Islet of Langerhans (tissue), 1 donor: ENCODE measurements at regions not wholly inside any gene's neighbourhood (a gene's known extent, or its start where the extent isn't known, plus 50 kb on each side); places are given as distances from the start of the nearest gene placed in this dataset.

Experiments used
- FAIRE-seq: peaks from one replicate; lab custom pipeline; 2011; peaks lifted over from hg19 to GRCh38; lab: Jason Lieb, UNC

DNA sequence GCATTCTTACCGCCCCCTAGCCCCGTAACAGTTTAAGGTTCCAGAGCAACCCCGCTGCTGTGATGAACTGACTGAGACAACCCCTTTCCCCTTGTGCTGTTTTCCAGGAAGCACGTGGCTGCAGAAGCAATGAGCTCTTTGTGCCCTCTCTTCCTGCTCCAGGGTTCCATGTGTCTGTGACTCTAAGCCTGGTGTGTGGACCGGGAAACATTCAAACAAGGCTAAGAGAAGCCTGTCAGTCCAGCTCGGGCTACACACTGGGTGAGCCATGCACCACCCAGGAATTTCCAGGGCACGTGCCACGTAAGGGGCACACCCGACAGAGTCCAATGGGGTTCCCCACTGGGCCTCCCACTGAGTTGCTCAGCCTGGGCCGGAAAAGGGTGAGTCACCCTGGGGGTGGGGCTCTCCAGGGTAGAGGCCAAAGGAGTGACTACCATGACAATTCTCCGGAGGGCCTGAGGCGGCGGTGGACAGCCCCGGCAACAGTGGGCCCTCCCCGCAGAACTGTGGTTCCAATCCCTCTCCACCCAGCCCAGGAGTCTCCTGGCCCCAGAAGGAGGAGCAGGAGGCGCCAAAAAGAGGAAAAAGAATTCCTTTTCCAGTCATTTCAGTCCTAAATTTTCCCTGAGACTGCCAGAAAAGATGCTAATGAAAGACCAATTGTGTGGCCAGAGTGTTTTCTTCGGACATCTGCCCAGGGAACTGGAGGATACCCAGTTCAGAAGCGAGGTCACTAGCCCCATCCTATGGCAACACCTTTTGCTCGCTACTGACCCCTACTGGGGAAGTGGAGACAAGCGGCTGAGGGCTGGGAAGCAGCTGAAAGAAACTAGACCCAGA, 157.8 kb upstream of the SLC1A4 start:
- FAIRE-seq: no peak

DNA sequence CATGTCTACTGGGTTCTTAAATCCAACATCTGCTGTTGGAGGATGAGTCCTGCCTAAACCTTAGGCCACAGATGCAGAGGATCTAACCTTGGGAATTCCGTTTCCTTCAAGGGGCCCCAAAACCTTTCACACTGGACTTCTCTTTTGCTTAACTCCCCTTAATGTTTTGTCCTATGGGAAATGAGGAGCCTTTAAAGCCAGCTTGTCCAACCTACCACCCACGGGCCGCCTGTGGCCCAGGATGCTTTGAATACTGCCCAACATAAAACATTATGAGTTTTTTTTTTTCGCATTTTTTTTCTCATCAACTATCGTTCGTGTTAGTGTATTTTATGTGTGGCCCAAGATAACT, 157.2 kb upstream of the SLC1A4 start:
- FAIRE-seq: no peak

DNA sequence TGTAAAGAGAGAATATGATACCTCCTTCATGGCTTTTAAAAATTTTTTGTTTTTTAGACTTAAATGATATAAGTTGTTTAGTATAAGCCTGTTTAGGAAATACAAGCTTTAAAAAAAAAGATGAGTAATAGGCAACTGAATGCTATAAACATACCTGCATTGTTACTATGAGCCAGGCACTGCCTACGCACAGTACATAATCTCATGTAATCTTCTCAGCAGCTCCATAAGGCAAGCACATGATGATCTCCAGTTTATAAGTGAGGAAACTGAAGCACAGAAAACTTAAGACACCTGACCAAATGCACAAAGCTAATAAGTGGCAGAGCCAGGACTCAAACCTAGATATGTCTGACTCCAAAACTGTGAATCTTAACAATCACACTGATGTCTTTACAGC, 156.3 kb upstream of the SLC1A4 start:
- FAIRE-seq: no peak

DNA sequence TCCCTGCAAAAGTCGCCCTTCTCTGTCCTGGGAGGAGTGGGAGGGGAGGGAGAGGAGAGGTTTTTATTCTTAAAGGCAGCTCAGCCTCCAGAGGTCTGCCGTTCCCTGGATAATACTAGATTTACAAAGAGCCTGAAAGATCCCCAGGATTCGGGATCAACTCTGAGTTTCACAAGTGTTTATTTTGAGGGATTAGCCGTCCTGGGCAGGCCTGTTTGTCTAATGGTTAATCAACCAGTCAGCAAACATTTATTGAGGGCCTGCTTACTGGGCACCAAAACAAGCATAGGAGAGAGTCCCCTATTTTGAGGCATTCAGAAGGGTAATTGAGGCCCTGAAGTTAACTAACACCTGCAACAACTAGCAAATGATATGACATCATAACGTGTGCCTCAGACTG, 152.6 kb upstream of the SLC1A4 start:
- no peak for FAIRE-seq

DNA sequence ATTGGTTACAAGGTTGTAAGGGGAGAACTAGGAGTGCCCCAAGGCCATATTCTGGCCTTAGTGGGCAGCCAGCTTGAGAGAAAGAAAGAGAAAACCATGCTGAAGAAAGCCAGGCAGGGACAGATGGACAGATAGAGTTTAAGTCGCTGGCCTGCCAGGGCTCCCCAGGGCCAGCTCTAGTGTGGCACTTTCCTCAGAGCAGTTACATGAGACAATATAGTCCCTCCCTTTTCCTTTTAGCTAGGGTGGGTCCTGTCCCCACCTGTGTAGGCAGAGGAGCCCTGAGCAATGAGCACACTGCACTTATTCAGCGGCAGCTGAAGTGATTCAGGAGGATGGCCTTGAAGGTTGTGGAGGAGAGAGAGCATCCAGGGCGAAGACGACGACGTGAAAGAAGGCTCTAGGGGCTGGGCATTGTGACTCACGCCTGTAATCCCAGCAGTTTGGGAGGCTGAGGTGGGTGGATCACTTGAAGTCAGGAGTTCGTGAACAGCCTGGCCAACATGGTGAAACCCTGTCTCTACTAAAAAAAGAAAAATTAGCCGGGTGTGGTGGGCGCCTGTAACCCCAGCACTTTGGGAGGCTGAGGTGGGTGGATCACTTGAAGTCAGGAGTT, 152.0 kb upstream of the SLC1A4 start:
- FAIRE-seq: no peak

DNA sequence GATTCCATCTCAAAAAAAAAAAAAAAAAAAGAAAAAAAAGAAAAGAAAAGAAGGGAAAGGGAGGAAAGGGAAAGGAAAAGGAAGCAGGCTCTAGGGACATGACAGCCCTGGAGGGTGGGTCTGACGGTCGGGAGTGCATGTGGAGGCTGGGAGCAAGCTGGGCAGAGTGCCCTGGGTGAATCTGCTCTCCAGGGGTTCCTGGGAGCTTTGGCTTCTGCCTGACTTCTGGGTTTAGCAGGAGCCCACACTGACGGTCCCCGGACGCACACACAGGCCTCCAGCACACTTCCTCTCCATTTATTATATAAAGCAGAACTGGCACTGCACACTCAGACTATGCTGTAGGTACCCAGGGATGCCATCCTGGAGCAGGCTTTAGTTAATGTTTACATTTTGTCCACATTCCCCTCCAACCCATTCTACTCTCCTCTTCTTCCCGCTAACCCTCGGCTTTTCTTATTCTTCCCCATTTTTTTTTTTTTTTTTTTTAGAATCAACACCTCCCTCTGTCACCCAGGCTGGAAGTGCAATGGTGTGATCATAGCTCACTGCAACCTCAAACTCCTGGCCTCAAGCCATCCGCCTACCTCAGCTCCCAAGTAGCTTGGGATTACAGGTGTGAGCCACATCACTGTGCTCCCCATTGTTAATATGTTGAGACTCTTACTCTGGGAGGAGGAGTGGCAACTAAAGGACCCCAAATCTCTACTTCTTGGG, 151.1 kb upstream of the SLC1A4 start:
- no peak for FAIRE-seq

DNA sequence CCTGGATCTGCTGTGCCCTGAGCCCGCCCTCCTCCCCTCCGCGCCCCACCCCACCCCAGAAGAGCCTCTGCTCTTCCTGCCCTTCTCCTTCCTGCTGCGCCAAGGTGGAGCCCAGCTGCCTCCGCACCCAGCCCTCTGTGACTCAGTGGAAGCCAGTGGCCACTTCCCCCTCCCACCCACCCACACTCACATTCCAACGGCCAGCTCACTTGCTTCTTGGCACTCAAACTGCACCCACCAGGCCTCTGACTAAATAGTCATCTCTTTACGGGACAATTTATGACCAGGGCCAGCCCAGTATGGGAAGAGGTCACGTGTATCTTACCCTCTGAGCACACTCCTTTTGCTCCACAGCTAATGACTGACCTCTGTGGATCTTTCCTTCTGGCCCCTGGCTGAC, 150.4 kb upstream of the SLC1A4 start:
- FAIRE-seq: no peak

DNA sequence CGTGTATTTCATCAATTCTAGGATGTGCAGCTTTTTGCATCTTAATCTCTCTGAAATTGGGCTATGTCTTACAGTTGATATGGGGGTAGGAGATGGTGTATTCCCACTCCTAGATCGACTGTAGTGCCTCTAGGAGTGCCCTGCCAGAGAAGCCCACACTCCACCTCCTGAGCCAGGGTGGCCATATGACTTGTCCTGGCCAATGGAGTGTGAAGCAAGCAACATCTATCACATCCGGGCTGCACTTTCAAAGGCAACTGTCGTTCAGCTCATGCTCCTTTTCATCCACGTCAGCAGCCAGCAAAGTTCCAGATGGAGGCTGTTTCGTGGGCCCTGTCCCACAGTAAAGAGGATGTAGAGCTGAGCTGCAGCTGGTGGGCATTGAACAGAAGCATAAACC, 149.4 kb upstream of the SLC1A4 start:
- no peak for FAIRE-seq

DNA sequence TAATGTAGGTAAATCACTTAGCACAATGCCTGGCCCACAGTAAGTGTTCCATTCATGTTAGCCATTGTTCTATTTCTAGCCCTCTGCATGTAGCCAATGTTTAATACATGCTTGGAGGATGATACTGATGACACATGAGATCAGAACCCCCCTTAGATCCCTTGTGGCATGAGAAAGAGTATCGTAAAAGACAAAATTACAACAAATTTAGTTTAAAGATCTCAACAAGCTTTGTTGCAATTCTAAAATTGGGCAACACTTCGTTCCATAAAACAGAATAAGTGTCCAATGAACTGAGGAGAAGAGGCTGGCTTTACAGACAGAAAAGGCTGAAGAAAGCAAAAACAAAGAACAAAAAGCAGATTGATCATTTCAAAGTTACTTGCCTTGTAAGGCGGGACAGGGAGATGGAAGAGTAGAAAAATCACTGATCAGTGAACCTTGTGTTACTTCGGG, 148.7 kb upstream of the SLC1A4 start:
- no peak for FAIRE-seq

DNA sequence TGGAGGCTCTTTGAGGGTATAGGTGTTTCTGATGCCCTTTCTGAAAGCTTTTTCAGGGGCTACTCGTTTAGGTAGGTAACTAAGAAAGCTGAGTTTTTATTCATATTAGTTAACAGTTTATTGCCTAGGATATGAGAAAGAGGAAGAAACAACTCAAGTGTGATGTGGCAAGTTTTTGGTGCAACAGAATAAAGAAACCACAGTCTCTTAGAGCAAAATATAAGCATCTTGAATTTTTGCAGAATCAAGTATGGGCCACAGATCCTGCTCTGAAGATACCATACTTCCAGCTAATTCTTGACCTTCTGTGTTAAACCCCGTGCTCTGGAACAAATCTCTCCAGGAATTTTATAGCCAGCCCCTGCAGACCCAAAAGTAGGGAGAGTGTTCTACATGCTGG, 147.7 kb upstream of the SLC1A4 start:
- no peak for FAIRE-seq

DNA sequence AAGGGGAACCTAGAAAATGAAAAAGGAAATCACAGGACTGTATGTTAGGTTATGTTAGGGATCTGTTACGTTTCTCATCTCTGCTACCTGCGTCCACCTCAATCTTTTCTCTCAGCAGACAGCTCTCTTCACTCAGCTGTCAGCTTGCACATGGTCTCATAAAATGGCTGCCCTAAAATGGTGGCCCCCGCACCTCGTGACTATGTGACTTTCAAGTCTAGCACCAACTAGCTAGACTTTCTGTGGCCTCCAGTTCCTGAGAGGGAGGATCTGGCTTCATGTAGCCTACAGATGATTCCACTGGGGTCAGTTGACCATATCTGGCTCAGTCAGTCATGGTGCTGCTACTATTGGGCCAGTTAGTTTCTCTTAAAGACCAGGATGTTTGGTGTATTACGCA, 147.2 kb upstream of the SLC1A4 start:
- FAIRE-seq: no peak

DNA sequence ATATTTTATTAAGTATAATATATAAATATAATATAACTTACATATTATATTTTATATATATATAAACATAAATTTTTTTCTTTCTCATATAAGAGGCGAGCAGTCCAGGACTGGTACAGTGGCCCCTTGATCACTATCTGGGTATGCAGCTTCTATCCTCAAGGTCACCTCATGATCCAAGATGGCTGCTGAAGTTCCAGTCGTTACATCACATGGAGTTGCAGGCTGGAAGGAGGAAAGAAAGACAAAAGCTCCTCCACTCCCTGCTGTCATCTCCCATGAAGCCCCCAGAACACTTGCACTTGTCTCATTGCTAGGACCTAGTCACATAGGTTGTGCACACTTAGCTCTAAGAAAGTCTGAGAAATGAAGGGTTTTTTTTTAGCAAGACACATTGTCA, 145.1 kb upstream of the SLC1A4 start:
- FAIRE-seq: no peak

DNA sequence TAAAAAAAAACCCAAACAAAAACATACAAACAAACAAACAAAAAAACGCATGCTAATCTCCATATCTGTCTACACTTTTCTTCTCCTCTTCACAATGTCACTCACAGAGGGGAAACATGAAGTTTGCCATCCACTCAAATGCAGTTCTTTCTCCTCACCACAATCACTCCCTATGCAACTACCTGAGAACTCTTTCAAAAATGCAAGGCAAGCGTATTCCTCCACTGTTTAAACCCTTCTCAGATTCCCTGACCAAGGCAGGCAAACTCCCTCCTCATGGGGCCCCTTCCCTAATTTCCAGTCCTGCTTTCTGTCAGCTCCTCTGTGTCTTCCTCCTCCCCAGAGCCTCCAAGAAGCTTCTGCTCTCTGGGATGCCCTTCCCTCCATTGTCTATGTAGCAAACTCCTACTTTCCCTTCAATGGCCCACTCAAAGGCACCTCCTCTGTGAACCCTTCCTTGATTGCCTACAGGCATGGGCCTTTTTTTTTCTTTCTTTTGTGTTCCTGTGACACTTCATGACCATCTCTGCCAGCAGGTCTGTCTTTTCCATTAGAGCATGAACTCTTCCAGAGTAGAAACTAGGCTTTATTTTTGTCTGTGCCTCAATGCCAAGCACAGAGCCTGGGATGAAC, 143.8 kb upstream of the SLC1A4 start:
- FAIRE-seq: no peak

DNA sequence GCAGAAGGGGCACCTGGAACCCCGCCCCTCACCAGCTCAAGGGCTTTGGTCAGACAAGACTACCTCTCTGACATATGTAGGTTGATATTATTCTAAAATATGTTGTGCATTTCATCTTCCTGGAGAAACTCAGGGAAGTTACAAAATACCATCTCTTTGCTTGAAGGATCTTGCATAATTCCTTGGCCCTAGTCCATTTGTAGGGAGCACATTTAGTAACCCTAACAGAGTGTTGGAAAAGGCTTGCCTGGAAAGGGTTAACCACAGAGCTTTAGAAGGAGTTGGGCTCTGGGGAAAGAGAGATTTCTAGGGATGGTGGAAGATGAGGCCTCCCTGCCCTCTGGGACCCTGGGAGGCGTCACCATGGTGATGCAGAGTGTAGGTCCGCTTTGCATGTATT, 143.0 kb upstream of the SLC1A4 start:
- FAIRE-seq: no peak

DNA sequence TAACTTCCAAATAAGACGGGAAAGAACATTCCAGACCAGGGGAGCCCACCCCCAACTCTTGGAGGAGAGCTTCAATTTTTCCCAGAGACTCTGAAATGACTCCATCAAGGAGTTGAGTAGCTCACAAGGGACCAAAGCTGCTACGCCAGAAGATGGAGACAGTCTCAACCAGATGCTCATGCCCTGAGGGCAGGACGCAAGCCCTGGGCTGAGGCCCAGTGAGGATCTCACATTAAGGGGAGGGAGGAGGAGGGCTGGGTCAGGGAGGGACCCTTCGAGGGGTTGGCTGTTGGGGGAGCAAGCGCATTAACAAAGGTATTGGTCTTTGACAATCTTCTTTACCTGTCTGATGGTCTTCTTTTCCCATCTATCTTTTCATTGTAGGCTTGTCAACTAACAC, 141.3 kb upstream of the SLC1A4 start:
- FAIRE-seq: no peak

DNA sequence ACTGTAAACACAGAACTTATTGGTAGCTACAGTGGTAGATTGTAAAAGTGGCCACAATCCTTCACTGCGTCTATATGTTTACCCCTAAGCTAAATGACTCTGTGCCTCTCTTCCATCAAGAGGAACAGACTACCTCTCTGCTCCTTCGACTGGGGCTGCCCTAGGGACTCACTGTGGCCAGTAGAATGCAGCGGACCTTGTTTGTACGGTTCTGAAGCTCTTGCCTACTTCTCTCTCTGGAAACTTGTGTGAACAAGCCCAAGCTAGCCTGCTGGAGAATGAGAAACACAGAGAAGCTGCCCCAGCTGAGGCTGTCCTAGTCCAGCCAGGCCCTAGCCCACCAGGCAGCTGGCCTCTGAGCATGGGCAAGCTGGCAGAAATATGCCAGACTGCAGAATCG, 140.8 kb upstream of the SLC1A4 start:
- no peak for FAIRE-seq

DNA sequence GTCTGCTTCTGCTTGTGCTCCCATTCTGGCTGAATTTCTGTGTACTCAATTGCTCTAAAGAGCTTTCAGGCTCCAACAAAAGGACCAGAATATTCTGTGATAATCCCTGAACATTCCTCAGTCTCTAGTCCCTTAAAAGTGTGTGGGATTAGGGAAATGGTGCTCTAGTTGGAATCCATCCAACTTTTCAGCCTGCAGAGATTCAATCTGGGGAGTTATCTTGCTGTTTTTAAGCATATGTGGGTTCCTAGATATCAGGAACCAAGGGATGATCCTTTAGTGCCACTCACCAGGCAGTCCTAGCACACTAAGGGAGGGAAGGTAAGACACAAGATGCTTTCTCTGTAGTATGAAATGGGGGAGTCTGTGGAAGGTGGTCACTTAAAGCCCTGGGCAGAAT, 140.3 kb upstream of the SLC1A4 start:
- FAIRE-seq: no peak

DNA sequence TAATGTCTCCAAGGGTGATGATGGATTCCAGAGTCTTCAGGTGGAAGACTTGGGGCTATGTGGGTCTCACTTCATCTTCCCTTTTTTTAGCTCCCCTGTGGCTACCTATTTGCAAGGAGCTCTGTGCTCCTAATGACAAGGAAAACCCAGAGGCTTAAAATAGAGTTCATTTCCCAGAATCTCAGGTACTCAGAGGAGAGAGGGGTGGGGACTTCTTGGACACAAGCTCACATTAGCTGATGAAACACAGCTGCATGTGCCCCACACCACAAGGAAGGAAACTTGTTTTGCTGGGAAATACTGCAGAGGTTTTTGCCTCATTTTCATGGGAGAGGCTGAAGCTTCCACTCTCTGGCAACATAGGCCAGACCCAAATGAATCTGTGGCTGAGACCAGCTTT, 138.6 kb upstream of the SLC1A4 start:
- FAIRE-seq: no peak

DNA sequence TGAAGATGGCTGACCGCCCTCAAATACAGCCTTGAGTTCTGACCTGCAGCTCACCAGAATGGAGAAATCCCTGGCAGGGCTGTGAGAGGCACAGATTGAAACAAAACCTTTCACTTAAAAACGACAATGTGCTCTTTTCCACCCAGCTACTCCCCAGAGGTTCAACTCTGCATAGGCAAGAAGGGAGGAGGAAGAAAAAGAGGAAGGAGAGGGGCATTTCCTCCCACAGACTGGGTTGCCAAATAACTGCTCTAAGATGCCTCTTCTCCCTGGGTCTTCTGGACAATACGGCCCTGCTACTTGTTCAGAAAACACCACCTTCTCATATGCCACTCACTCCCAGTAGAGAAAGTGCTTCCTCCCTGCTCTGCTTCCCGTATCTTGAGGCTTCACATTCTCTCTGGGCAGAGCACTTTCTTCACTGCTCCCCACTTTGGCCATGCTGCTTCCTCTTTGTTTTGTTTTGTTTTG, 136.4 kb upstream of the SLC1A4 start:
- FAIRE-seq: no peak

DNA sequence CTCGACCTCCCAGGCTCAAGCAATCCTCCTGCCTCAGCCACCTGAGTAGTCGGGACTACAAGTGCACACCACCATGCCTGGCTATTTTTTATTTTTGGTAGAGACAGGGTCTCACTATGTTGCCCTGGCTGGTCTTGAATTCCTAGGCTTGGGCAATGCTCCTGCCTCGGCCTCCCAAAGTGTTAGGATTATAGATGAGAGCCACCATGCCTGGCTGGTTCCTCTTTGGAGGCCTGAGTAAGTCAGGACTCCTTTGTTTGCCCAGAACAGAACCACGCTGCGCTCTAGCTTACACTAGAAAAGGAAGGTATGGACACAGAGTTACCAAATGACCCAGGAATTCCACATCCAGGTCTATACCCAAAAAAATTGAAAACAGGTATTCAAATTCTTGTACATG, 135.9 kb upstream of the SLC1A4 start:
- FAIRE-seq: no peak

DNA sequence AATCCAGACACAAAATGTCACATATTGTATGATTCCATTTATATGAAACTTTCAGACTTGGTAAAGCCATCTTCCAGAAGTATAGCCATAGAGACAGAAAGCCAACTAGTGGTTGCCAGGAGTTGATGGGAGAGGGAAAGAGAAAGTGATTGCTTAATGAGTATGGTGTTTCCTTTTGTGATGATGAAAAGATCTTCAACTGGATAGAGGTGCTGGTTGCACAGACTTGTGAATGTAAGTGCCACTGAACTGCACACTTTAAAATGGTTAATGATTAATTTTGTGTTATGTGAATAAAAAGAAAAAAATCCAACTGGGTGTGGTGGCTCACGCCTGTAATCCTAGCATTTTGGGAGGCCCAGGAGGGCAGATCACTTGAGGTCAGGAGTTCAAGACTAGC, 135.3 kb upstream of the SLC1A4 start:
- FAIRE-seq: no peak

DNA sequence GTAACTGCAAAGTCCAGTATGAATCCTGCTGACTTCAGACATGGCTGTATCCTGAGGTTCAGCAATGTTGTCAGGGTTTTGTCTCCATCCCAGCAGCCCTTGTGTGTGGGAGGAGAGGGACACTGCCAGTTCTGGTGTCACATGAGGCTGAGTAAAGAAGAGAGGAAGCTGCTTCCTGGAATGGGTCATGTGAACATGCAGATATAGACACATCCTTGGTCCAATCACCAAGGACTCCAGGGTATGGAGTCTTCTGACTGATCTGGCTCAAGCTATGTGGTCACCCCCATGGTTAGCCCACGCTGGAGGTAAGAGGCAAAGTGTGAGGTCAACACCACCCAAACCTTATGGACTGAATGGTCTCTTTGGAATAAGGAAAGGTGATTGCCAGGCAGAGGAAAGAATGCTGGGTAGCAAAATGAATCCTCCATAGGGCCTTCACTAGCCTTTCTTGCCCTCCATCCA, 134.4 kb upstream of the SLC1A4 start:
- no peak for FAIRE-seq
